ENCODE measurements at regions not wholly inside any gene's neighbourhood (a gene's known extent, or its start where the extent isn't known, plus 50 kb on each side); places are given as distances from the start of the nearest gene placed in this dataset.

DNA sequence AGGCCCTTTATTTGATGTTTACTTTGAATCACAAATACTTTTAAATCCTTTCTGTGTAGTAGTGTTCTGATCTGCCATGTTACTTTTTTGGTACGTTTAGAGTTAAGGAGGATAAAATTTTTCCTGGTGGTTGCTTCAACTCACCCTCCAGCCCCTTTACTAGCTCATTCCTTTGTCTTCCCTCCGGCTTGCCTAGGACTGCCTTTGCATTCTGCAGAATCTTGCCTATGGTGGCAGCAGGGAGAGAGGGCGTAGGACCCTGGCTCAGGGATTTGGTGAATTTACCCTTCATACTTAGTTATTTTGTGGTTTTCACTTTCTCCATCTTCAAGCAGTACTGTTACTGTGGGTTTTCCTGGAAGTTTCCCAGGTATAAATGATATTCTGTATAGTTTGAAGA, 833.5 kb downstream of the XPNPEP1 start:
- Mint-ChIP-seq H3K9me3 (peaks cover 0 to 3% of the 10 kb centered on the region in 2 experiments; a peak in 2 of 5 replicates), H3K36me3 (ENCODE audit: insufficient read depth in 1 of 3, low read depth in 3 of 3) (no peaks in the 10 kb centered on the region; a peak in 1 of 7 replicates), H3K27me3 (ENCODE audit: low read depth) (peaks cover 3% of the 10 kb centered on the region; the same call in 1 of the 2 replicates), H3K27ac (no peak overlapping the region), H3K4me3 (no peak overlapping the region), H3K4me1 (peaks cover 0 to 5% of the 10 kb centered on the region in 2 experiments; a peak in 1 of 4 replicates)
- no peak overlapping the region for H2BK120ac ChIP-seq (ENCODE audit: low read depth, low read length, poor library complexity, severe bottlenecking)
- H3K23ac ChIP-seq (ENCODE audit: insufficient read length, low read depth, low read length), result no peak overlapping the region
- H3K79me1 ChIP-seq (ENCODE audit: insufficient read depth, low read depth, low read length, poor library complexity, severe bottlenecking), result no peaks in the 10 kb centered on the region
- H3K9me3 ChIP-seq (ENCODE audit: control insufficient read depth, low read depth, low read length), result no peaks in the 10 kb centered on the region
- H2AK5ac ChIP-seq (ENCODE audit: insufficient read length, low read length), result no peak overlapping the region
- H3T11ph ChIP-seq (ENCODE audit: low read length), result no peak overlapping the region
- TF ChIP-seq, protein P1, sequence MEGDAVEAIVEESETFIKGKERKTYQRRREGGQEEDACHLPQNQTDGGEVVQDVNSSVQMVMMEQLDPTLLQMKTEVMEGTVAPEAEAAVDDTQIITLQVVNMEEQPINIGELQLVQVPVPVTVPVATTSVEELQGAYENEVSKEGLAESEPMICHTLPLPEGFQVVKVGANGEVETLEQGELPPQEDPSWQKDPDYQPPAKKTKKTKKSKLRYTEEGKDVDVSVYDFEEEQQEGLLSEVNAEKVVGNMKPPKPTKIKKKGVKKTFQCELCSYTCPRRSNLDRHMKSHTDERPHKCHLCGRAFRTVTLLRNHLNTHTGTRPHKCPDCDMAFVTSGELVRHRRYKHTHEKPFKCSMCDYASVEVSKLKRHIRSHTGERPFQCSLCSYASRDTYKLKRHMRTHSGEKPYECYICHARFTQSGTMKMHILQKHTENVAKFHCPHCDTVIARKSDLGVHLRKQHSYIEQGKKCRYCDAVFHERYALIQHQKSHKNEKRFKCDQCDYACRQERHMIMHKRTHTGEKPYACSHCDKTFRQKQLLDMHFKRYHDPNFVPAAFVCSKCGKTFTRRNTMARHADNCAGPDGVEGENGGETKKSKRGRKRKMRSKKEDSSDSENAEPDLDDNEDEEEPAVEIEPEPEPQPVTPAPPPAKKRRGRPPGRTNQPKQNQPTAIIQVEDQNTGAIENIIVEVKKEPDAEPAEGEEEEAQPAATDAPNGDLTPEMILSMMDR (conservative IDR thresholded peaks at IDR 0.05), result no peak
- H4K20me1 ChIP-seq (ENCODE audit: control insufficient read depth, insufficient read depth, insufficient read length), result no peaks in the 10 kb centered on the region
- no peak for DNase-seq
- no peaks in the 10 kb centered on the region for H3K4me1 ChIP-seq (ENCODE audit: insufficient read depth, low read length)
- H3K18ac ChIP-seq (ENCODE audit: insufficient read length, low read depth, low read length), result no peak overlapping the region
- no peak overlapping the region for H3K27ac ChIP-seq (ENCODE audit: insufficient read length, low read depth, low read length)
- no peak overlapping the region for H4K8ac ChIP-seq (replicated peaks; ENCODE audit: insufficient read length, low read depth, low read length)
- H2BK15ac ChIP-seq (ENCODE audit: low read depth, low read length), result no peak overlapping the region
- no peak overlapping the region for H2BK5ac ChIP-seq (ENCODE audit: insufficient read length, low read length)
- H4K5ac ChIP-seq (ENCODE audit: insufficient read length, low read depth, low read length), result no peak overlapping the region
- no peaks in the 10 kb centered on the region for H3K79me2 ChIP-seq (ENCODE audit: insufficient read depth, low read length)
- WGBS (ENCODE audit: extremely low coverage, insufficient read length, low lambda C conversion rate), result no CpG with 5 or more reads among the region's 3 CpGs
- no peaks in the 10 kb centered on the region for H3K23me2 ChIP-seq (ENCODE audit: insufficient read length, low read depth, low read length, poor library complexity, severe bottlenecking)
- H3K9ac ChIP-seq (ENCODE audit: extremely low read depth, insufficient read length, low read length), result no peak overlapping the region
- no peak overlapping the region for H4K91ac ChIP-seq (ENCODE audit: insufficient read length, low read depth, low read length)
- no peak overlapping the region for H3K14ac ChIP-seq (ENCODE audit: insufficient read depth, low read length)
- H2AFZ ChIP-seq (ENCODE audit: low read length), result no peak overlapping the region
- H2BK20ac ChIP-seq (ENCODE audit: low read depth, low read length, poor library complexity, severe bottlenecking), result no peak overlapping the region
- no peak overlapping the region for H2BK12ac ChIP-seq (ENCODE audit: insufficient read length, low read depth, low read length)
- no peak overlapping the region for H3K4me2 ChIP-seq (ENCODE audit: insufficient read depth, insufficient read length, low read length)
- no peak overlapping the region for H3K4ac ChIP-seq (ENCODE audit: low read depth, low read length)
- no peaks in the 10 kb centered on the region for H3K27me3 ChIP-seq (ENCODE audit: insufficient read depth, low read length)
- H3K56ac ChIP-seq (ENCODE audit: insufficient read length, low read depth, low read length), result no peak overlapping the region

Data from H9 (cell line).